GM19023 (cell line): ENCODE measurements at regions not wholly inside any gene's neighbourhood (a gene's known extent, or its start where the extent isn't known, plus 50 kb on each side); places are given as distances from the start of the nearest gene placed in this dataset.

Experiments
- ATAC-seq: cut with Tn5 transposase; IDR thresholded peaks from one replicate; pipeline ENCODE4 v1.9.1; 2021; ENCODE audit warnings: mild to moderate bottlenecking, moderate library complexity; ENCODE audit not compliant: unreplicated experiment

DNA sequence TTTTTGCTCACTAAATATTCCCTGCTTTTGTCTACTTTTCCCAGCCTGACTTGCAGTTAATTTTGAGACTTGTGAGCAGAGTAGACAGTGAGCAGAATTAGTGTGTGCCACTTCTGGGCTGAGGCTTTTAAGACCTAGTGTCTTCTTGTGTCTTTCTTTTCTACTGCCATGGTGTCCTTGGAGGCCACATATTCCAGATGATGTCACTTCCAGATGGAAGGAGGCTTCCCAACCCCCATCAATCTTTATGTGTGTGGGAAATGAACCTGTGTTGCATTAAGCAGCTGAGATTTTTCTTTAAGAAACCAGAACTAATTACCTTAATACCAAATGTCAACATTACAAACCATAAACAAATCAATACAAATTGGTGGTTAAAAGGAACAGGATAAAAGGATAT is 774.7 kb upstream of the ROBO1 start:
- ATAC-seq = no peak

DNA sequence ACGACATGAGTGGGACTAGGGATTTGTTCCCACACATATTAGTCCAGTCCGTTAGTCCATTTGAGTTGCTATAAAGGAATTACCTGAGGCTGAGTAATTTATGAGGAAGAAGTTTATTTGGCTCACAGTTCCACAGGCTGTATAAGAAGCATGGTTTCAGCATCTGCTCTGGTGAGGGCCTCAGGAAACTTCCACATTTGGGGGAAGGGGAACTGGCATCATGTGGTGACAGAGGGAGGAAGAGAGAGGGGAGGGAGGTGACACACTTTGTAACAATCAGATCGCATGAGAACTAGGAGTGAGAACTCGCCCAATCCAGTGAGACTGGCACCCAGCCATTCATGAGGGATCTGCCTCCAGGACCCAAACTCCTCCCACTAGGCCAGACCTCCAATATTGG is 769.9 kb upstream of the ROBO1 start:
- no peak for ATAC-seq

DNA sequence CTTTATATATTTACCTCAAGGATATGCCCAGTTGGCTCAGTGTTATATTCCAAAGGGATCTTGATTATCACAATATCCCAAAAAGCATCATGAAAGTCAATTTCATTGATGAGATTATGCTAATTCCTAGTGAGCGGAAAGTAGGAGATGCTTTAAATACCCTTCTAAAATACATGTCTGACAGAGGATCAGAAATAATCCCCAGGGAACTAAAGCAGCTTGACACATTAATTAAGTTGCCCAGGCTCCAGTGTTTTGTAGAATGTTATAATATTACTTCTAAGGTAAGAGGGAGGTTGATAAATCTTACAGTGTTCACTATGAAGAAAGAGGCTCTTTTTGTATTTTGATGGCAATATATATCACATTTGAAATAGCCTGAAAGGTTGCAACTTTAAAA is 767.5 kb upstream of the ROBO1 start:
- no peak for ATAC-seq

DNA sequence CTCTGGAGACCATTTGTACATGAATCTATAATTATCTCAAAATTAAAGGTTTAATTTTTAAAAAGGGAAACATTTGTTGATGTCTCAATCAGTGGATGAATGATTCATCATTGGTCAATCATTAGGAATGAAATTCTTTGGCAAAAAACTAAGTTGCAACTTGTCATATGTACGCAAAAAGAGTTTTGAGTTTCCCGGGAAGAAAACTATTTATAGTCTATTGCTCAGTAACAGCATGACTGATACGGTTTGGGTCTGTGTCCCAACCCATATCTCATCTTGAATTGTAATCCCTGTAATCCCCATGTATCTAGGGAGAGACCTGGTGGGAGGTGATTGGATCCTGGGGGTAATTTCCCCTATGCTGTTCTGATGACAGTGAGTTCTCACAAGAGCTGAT is 765.8 kb upstream of the ROBO1 start:
- ATAC-seq = no peak

DNA sequence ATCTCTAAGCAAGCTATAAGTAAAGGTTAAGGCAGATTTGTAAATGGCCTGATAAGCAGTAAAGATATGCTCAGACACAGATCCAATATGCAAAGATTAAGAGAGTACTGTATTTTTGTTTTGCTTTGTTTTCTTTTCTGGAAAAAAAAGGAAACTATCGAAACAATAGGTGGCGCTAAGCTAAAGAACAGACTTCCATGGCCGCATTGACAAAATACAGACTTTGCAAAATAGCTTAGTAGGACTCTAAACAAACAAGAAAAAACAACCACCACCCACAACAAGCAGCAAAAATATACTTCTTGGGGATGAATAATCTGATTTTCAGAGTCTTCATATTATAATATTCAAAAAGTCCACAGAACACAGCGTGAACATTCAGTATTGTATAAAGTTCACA is 758.4 kb upstream of the ROBO1 start:
- ATAC-seq = no peak

DNA sequence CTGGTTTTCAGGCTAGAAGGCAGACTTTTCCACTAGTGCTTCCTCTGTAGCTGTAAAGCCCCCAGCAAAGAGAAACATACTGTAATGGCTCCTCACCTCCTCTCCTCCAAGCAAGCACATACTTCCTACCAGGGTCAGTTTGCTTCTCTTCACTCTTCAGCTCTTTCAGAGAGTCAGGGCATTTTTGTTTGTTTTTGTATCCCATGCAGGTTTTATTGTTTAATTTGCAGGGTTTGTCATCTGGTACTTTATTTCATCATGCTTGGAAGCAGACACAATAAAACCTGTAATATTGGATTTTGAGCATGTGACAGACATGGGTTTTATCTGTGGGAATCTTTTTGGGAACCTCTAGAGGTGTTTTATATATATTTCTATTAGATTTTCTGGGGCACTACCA is 753.3 kb upstream of the ROBO1 start:
- ATAC-seq = no peak

DNA sequence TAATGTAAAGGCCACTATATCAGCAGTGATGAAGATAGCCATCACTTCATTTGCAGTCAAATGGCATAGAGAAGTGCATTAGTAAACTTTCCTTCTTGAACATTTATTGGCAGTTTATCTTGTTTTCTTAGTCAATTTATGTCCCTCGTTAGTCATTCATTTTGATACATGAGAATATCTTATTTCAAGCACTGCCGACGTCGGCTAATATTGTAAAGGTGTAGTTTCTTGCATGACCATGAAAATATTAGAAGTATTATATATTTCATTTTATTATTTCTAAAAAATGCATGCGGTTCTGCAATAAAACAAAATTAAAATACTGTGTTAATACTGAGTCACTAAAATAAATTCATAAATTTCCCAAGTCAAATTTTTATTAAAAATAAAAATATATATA is 751.6 kb upstream of the ROBO1 start:
- ATAC-seq = no peak

DNA sequence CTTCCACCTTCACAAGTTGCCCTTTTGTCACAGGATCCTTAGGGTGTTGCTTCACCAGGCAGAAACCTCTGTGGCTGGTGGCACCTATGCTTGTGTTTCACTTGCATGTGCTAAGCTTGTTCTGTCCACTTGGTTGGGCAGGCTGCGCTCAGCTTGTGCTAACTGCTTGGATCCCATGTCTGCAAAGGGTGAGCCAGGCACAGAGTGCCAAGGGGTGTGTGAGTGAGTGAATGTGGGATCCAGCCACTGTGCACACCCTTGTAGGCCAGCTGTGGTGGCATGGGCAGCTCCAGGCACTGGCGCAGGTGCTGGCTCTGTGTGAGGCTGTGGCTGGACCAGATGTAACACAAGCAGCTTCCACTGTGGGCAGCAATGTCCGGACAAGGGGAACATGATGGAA is 728.7 kb upstream of the ROBO1 start:
- no peak for ATAC-seq

DNA sequence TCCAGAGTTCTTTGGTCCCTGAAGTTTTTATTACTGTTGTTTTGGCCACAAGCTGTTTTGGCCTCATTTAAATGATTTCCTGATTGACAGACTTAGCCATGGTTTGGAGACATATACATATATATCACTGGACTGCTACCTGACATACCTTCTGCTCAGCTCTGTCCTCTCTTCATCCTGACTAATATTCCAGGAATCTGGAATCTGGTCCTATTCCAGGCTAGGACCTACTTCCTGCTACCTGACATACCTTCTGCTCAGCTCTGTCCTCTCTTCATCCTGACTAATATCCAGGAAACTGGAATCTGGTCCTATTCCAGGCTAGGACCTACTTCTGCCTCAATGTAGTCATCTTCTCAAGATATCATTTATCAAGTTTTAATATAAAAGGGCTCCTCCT is 724.4 kb upstream of the ROBO1 start:
- ATAC-seq = no peak

DNA sequence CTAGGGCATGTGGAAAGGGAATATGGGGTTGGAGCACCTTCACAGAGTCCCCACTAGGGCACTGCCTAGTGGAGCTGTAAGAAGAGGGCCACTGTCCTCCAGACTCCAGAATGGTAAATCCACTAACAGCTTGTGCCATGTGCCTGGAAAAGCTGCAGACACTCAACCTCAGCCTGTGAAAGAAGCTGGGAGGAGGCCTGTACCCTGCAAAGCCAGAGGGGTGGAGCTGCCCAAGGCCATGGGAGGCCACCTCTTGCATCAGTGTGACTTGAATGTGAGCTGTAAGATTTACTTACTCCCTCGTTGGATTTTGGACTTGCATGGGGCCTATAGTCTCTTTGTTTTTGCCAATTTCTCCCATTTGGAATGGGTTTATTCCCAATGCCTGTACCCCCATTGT is 705.2 kb upstream of the ROBO1 start:
- ATAC-seq = no peak

DNA sequence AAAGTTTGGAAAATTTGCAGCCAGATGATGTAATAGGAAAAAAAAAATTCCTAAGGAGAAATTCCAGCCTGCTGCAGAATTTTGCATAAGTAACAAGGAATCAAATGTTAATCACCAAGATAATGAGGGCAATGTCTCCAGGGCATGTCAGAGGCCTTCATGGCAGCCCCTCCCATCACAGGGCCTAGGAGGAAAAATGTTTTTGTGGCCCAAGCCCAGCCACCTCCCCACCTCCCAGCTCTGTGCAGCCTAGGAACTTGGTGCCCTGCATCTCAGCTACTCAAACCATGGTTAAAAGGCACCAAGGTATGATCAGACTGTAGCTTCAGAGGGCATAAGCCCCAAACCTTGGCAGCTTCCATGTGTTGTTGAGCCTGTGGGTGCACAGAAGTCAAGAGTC is 704.7 kb upstream of the ROBO1 start:
- no peak for ATAC-seq

DNA sequence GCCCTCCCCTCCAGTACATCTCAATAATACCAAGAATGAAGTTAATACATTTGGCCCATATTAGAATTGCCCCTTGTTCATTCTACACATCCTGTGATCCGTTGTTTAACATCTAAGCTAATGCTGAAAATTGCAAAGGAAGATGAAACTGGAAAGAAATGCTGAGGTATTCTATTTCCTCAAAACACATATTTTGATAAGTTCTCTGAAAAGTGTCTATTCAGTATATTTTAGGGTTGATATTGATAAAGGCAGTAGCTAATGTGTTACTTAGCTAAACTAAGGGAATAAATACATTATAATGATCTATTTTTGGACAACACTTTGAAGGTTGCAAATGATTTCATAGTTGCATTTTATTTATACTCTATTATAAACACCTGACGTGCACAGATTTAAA is 702.6 kb upstream of the ROBO1 start:
- no peak for ATAC-seq

DNA sequence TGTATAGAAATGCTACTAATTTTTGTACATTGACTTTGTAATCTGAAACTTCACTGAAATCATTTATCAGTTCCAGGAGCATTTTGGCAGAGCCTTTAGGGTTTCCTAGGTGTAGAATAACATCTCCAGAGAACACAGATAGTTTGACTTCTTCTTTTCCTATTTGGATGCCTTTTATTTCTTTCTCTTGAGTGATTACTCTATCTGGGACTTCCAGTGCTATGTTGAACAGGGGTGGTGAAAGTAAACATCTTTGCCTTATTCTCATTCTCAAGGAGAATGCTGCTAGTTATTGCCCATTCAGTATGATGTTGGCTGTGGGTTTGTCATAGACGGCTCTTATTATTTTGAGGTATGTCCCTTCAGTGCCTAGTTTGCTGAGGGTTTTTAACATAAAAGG is 697.9 kb upstream of the ROBO1 start:
- ATAC-seq = no peak

DNA sequence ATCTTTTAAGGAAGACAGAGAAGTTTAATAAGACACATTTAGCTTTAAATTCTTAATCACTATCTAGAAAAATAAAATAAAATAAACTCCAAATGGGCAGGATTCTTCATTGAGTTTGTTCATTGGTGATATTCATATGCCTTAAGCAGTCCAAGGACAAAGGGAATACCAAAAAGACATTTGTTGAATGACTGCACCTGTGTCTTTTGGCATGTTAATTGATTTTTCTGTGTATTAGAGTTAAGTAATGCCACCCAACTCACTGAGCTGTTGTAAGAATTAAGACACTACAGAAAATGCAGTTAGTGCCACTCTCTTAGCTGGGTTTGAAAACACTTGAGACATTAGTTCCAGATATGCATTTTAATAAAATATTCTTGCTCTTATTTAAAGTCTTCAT is 683.6 kb upstream of the ROBO1 start:
- ATAC-seq = no peak

DNA sequence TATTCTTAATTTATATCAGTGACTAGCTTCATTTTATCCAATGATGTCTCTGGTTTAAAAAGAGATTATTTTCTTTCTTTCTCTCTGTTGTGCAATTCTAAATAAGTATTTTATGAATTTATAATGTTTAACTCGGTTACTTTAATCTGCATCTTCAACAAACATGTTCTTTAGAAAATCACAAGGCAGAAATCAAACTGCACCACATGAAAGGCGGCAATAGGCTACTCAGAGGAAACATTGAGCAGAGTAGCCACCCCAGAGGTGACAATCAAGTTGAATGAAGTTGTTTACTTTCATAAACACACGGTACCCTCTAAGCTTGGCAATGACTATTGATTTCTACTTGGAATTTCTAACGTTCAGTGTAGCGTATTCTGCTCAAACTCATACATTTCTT is 677.8 kb upstream of the ROBO1 start:
- no peak for ATAC-seq

DNA sequence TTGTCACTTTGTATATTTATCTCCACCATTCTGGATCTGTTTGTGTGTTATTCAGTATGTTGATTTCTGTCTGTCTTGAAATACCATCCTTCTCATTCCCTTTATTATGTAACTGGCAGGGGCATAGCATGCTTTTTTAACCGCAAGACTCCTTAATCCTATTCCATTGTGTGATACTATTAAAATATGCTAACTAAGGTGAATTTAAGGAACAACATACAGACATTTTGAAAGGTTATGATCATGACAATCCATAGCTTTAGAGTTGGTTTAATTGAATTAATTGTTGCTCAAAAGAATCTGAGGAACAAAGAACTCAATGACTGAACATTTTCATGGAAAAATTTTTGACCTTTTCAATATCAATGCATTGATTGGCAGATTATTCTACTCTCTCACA is 677.3 kb upstream of the ROBO1 start:
- ATAC-seq = no peak

DNA sequence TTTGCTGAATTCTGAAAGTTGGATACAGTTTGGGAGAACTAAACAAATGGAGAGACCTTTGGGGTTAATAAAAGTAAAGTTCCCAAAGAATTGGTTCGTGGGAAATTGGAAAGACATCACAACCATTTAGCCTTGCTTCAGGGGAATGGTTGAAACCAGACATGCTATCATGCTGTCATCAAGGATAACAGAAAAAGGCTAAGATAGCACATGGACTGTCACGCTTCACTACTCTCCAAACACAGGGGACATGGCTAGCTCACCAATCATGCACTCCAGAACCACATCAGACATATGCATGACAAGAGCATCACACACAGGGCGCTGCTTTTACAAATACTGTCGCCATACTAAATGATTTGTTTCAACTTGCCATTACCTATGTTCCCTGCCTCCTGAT is 671.7 kb upstream of the ROBO1 start:
- no peak for ATAC-seq

DNA sequence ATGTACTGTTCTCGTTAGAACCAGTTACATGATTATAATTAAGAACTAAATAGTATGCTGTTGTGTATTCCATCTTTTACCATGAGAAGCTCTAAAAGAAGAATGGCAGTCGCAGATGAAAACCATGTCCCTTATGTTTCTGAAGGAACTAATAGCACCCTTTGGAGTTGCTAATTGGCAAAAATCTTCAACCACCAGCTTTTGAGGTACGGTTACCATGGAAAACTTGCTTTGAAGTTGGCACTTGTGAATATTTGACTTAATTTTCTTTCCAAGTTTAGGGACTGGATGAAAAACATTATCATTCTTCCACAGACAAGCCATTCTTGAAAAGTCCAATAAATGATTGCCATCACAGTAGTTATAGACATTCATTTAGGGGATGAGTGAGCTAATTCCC is 666.6 kb upstream of the ROBO1 start:
- ATAC-seq = no peak

DNA sequence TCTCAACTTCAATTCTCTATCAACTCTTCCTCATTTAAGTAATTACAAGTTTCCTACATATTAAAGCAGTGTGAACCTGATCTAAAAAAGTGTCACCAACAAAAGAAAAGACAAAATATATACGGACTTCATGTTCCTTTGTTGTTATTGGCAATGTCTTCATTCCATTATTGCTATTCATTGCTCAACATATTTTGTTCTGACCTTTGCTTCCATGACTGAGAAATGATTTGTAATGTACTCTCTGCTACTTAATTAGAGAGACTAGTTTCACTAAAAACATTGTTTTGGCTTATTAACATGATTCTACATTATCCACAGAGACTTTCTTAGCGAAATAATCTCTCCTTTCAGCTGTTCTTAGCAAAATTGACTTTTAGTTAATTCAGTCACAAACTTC is 657.2 kb upstream of the ROBO1 start:
- no peak for ATAC-seq

DNA sequence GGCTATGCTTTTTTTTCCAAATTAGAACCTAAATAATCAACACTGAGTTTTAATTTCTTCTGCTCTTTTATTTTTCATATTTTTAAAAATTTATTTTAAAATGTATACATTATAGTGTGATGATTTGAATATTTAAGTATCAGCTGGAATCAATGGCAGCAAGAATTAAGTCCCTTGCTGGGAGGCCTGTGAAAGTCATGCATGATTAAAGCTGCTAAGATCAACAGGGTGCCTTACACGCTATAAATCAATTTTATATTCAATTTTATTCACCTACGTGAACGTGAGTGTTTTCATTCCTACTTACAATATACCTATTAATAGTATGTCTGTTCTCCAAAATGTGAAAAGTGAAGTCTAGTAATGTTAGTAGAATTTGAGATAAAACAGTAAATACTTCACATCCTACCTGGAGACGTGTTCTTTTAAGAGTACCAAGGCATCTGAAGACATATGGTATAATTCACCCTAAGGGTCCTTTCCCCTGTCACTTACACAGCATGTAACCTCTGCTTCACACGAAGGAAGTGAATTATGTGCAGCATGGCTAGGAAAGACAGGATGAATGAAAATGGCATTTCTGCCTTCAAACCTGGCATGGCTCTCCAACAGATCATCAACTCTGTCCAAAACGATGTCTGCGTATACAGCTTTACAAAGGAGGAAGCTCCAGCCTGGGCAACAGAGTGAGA is 640.4 kb upstream of the ROBO1 start:
- ATAC-seq = no peak

DNA sequence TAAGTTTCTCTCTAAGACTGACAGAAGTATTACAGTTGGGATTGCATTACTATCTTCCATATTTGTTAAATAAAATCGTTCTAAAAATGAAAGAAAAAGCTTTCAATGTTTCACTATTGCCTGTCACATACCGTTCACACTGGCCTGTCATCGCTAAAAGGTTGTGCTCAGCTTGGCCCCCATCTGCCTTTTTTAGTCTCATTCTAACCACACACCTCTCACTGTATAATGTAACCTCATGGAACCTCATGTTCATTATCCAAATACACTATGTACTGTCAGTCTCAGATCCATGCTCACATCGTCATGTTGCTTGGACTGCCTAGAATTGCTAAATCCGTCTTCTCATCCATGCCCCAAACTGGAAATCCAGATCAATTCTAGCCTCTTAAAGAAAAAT is 637.8 kb upstream of the ROBO1 start:
- ATAC-seq = no peak

DNA sequence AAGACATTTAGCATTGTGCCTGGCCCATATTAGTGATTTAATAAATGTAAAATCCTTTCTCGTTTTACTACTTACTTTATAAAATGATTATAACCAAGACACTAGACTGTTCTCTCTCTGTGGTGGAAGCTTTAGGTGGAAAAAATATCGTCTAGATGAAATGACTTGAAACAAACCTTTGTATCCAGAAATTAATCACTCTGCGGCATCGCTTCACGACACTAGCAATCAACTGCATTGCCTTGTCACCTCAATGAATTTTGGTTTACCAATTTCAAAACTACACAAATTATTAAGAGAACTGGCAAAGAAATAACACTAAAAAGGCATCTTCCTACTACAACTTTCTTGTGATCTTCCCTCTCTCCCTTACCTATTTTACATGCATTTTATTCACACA is 627.2 kb upstream of the ROBO1 start:
- ATAC-seq = no peak

DNA sequence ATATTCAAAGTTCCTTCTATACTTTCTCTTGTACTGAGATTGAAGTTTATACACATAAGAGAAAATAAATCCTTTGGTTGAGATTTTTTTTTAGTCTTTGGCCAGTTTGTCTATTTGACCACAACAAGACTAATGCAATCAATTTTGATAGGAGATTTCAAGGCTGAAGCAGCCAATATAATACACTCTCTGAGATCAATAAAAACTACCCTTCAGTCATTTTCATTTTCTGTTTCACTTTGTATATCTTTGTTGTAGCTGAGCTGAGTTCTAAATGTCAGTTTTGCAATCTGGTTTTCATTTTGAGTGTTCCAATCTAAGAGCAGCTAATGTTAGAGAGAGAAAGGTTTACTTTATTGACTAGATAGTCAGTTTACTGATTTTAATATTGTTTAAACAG is 623.8 kb upstream of the ROBO1 start:
- no peak for ATAC-seq

DNA sequence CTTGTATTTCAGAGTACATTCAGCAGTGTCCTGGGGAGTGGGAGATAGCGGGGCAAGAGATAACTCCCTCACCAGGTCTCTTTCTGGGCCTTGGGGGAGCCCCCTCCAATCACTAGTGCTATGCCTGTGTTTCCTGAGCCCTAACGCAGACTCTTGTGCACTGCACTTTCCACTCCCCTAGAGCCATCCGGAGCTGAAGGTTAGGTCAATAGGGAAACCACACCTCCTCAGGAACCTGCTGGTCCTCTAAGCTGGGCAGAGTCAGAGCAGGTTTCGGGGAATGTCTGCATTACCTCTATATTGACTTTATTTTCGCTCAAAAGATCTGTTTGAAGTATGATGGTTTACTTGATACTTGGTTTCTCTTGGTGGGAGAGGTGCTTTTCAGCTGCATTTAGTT is 617.0 kb upstream of the ROBO1 start:
- no peak for ATAC-seq
